ENCODE measurements at regions not wholly inside any gene's neighbourhood (a gene's known extent, or its start where the extent isn't known, plus 50 kb on each side); places are given as distances from the start of the nearest gene placed in this dataset.

- TF ChIP-seq ASH2L (IDR thresholded peaks at IDR 0.05; ENCODE audit: low read length) (no peak), HDAC2 (IDR thresholded peaks at IDR 0.05; ENCODE audit: borderline replicate concordance in 1 of 2, low read depth in 2 of 2, low read length in 2 of 2) (no peak), KDM1A (IDR thresholded peaks at IDR 0.05; ENCODE audit: borderline replicate concordance, low read length) (no peak), CTBP2 (IDR thresholded peaks at IDR 0.05; ENCODE audit: borderline replicate concordance, insufficient read depth, insufficient read length, low read length) (no peak)
Measured at GRCh38 chr6:119545245-119545644, 195.7 kb upstream of the MAN1A1 start (continued).
